WTC11 (cell line): ENCODE measurements at regions not wholly inside any gene's neighbourhood (a gene's known extent, or its start where the extent isn't known, plus 50 kb on each side); places are given as distances from the start of the nearest gene placed in this dataset.

ENCODE experiments used
- ATAC-seq: fragments of 200-7000 bp; cut with Tn5 transposase; 2 replicates; pipeline ENCODE4 v1.10.0; 2021; ENCODE audit warnings: mild to moderate bottlenecking, moderate library complexity
- CTCF ChIA-PET: fragments of 300-600 bp; sonication (Branson Sonifier 250); formaldehyde crosslinking; loops from one replicate; lab custom pipeline; 2021; ENCODE audit warnings: antibody characterized with exemption; lab: Charles Lee
- POLR2A ChIA-PET: fragments of 350-600 bp; sonication (Branson Sonifier 250); formaldehyde crosslinking; loops from one replicate; lab custom pipeline; 2021; ENCODE audit warnings: antibody characterized with exemption; lab: Charles Lee
- DNase-seq: peaks from one replicate; pipeline ENCODE4 v3.0.0; 2021; ENCODE audit warnings: low spot score
- H3K27ac Mint-ChIP-seq: 2 replicates; pipeline ENCODE4 v1.8.0; 2021; ENCODE audit warnings: mixed read lengths
- H3K27me3 Mint-ChIP-seq: 2 replicates; pipeline ENCODE4 v1.8.0; 2021; ENCODE audit warnings: low read depth, mild to moderate bottlenecking, moderate library complexity, mixed read lengths
- H3K36me3 Mint-ChIP-seq: 2 replicates; pipeline ENCODE4 v1.8.0; 2021; ENCODE audit warnings: mixed read lengths
- H3K4me1 Mint-ChIP-seq: 2 replicates; pipeline ENCODE4 v1.8.0; 2022; ENCODE audit warnings: mixed read lengths
- H3K4me3 Mint-ChIP-seq: 2 replicates; pipeline ENCODE4 v1.8.0; 2021; ENCODE audit warnings: mild to moderate bottlenecking, moderate library complexity, mixed read lengths
- H3K9me3 Mint-ChIP-seq: 2 replicates; pipeline ENCODE4 v1.8.0; 2021; ENCODE audit warnings: mixed read lengths
- ATF3 ChIP-seq: sonication (generic); formaldehyde crosslinking; conservative IDR thresholded peaks from 2 replicates; pipeline ENCODE4 v1.8.1; 2022; ENCODE audit warnings: mild to moderate bottlenecking, missing genetic modification reagents
- E2F1 ChIP-seq: sonication (generic); formaldehyde crosslinking; IDR thresholded peaks from 2 replicates; pipeline ENCODE4 v1.8.0; 2022; ENCODE audit warnings: mild to moderate bottlenecking, missing genetic modification reagents
- ELF4 ChIP-seq: sonication (generic); formaldehyde crosslinking; IDR thresholded peaks from 2 replicates; pipeline ENCODE4 v1.8.1; 2022; ENCODE audit warnings: low read depth, mild to moderate bottlenecking, moderate library complexity, missing genetic modification reagents
- FOXJ3 ChIP-seq: sonication (generic); formaldehyde crosslinking; IDR thresholded peaks from 2 replicates; pipeline ENCODE4 v1.9.0; 2021; ENCODE audit warnings: missing genetic modification reagents, mild to moderate bottlenecking, borderline replicate concordance
- HMGXB4 ChIP-seq: sonication (generic); formaldehyde crosslinking; IDR thresholded peaks from 2 replicates; pipeline ENCODE4 v1.8.1; 2023; ENCODE audit warnings: mild to moderate bottlenecking, moderate library complexity, missing genetic modification reagents
- JAZF1 ChIP-seq: fragments of 250-450 bp; sonication (Bioruptor Pico); IDR thresholded peaks from 2 replicates; pipeline ENCODE4 v1.9.0; 2021; ENCODE audit warnings: moderate library complexity, mild to moderate bottlenecking, inconsistent platforms
- MYBL2 ChIP-seq: sonication (generic); formaldehyde crosslinking; IDR thresholded peaks from 2 replicates; pipeline ENCODE4 v1.8.1; 2023; ENCODE audit warnings: mild to moderate bottlenecking, moderate library complexity, missing genetic modification reagents
- NFYB ChIP-seq: sonication (generic); formaldehyde crosslinking; conservative IDR thresholded peaks from 2 replicates; pipeline ENCODE4 v1.8.0; 2022; ENCODE audit warnings: low read depth, missing genetic modification reagents
- NR1H2 ChIP-seq: sonication (generic); formaldehyde crosslinking; IDR thresholded peaks from 2 replicates; pipeline ENCODE4 v1.9.0; 2021; ENCODE audit warnings: mild to moderate bottlenecking, moderate library complexity, missing genetic modification reagents
- NR2C2 ChIP-seq: sonication (generic); formaldehyde crosslinking; IDR thresholded peaks from 2 replicates; pipeline ENCODE4 v1.8.0; 2022; ENCODE audit warnings: mild to moderate bottlenecking, missing genetic modification reagents
- OVOL2 ChIP-seq: fragments of 250-450 bp; sonication (Bioruptor Pico); IDR thresholded peaks from 2 replicates; pipeline ENCODE4 v1.9.0; 2021; ENCODE audit warnings: mild to moderate bottlenecking, borderline replicate concordance
- PRRX2 ChIP-seq: fragments of 250-450 bp; sonication (Bioruptor Pico); IDR thresholded peaks from 2 replicates; pipeline ENCODE4 v1.8.0; 2021; ENCODE audit warnings: mild to moderate bottlenecking
- RORB ChIP-seq: fragments of 250-450 bp; sonication (Bioruptor Pico); IDR thresholded peaks from 2 replicates; pipeline ENCODE4 v1.9.0; 2021; ENCODE audit warnings: mild to moderate bottlenecking
- ZMAT4 ChIP-seq: fragments of 250-450 bp; sonication (Bioruptor Pico); IDR thresholded peaks from 2 replicates; pipeline ENCODE4 v1.9.0; 2021; ENCODE audit warnings: mild to moderate bottlenecking
- ZNF416 ChIP-seq: fragments of 250-450 bp; sonication (Bioruptor Pico); IDR thresholded peaks from 2 replicates; pipeline ENCODE4 v1.9.0; 2021; ENCODE audit warnings: mild to moderate bottlenecking, inconsistent platforms
- ZNF532 ChIP-seq: fragments of 250-450 bp; sonication (Bioruptor Pico); IDR thresholded peaks from 2 replicates; pipeline ENCODE4 v1.9.0; 2021; ENCODE audit warnings: mild to moderate bottlenecking, borderline replicate concordance
- ZNF671 ChIP-seq: fragments of 250-450 bp; sonication (Bioruptor Pico); IDR thresholded peaks from 2 replicates; pipeline ENCODE4 v1.8.0; 2021; ENCODE audit warnings: mild to moderate bottlenecking
- TF ChIP-seq, protein P1 (sequence below): sonication (generic); formaldehyde crosslinking; IDR thresholded peaks from 2 replicates; pipeline ENCODE4 v1.8.1; 2023; ENCODE audit warnings: mild to moderate bottlenecking, missing genetic modification reagents, borderline replicate concordance
- TF ChIP-seq, protein P2 (sequence below): fragments of 250-450 bp; sonication (Bioruptor Pico); IDR thresholded peaks from 2 replicates; pipeline ENCODE4 v1.9.0; 2021; ENCODE audit warnings: moderate library complexity, mild to moderate bottlenecking, inconsistent platforms, borderline replicate concordance
- TF ChIP-seq, protein P3 (sequence below): sonication (generic); formaldehyde crosslinking; IDR thresholded peaks from 2 replicates; pipeline ENCODE4 v1.8.1; 2022; ENCODE audit warnings: mild to moderate bottlenecking, moderate library complexity, missing genetic modification reagents
- TF ChIP-seq, protein P4 (sequence below): sonication (generic); formaldehyde crosslinking; IDR thresholded peaks from 2 replicates; pipeline ENCODE4 v1.8.0; 2022; ENCODE audit warnings: mild to moderate bottlenecking, missing genetic modification reagents

GRCh38 chr20:57871237-57871632, 161.4 kb upstream of the PMEPA1 start (continued):
- TF ChIP-seq, protein P1, sequence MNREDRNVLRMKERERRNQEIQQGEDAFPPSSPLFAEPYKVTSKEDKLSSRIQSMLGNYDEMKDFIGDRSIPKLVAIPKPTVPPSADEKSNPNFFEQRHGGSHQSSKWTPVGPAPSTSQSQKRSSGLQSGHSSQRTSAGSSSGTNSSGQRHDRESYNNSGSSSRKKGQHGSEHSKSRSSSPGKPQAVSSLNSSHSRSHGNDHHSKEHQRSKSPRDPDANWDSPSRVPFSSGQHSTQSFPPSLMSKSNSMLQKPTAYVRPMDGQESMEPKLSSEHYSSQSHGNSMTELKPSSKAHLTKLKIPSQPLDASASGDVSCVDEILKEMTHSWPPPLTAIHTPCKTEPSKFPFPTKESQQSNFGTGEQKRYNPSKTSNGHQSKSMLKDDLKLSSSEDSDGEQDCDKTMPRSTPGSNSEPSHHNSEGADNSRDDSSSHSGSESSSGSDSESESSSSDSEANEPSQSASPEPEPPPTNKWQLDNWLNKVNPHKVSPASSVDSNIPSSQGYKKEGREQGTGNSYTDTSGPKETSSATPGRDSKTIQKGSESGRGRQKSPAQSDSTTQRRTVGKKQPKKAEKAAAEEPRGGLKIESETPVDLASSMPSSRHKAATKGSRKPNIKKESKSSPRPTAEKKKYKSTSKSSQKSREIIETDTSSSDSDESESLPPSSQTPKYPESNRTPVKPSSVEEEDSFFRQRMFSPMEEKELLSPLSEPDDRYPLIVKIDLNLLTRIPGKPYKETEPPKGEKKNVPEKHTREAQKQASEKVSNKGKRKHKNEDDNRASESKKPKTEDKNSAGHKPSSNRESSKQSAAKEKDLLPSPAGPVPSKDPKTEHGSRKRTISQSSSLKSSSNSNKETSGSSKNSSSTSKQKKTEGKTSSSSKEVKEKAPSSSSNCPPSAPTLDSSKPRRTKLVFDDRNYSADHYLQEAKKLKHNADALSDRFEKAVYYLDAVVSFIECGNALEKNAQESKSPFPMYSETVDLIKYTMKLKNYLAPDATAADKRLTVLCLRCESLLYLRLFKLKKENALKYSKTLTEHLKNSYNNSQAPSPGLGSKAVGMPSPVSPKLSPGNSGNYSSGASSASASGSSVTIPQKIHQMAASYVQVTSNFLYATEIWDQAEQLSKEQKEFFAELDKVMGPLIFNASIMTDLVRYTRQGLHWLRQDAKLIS (CRISPR knock-in tag), result no peak

GRCh38 chr20:57870597-57871236, 160.9 kb upstream of the PMEPA1 start:
- DNase-seq, result no peak
- H3K27ac Mint-ChIP-seq, result no peak overlapping the region
- TF ChIP-seq HMGXB4 (CRISPR knock-in tag) (no peak), NFYB (CRISPR knock-in tag) (no peak), ZNF671 (CRISPR knock-in tag) (no peak), NR1H2 (no peak), RORB (CRISPR knock-in tag) (no peak), ELF4 (no peak), ZNF532 (CRISPR knock-in tag) (no peak), ZMAT4 (CRISPR knock-in tag) (no peak), PRRX2 (no peak), ZNF416 (CRISPR knock-in tag) (no peak), MYBL2 (no peak), NR2C2 (CRISPR knock-in tag) (no peak), JAZF1 (CRISPR knock-in tag) (no peak), ATF3 (no peak), E2F1 (no peak), OVOL2 (CRISPR knock-in tag) (no peak), FOXJ3 (no peak)
- TF ChIP-seq, protein P2, sequence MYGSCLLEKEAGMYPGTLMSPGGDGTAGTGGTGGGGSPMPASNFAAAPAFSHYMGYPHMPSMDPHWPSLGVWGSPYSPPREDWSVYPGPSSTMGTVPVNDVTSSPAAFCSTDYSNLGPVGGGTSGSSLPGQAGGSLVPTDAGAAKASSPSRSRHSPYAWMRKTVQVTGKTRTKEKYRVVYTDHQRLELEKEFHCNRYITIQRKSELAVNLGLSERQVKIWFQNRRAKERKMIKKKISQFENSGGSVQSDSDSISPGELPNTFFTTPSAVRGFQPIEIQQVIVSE (CRISPR knock-in tag), result no peak
- TF ChIP-seq, protein P3, sequence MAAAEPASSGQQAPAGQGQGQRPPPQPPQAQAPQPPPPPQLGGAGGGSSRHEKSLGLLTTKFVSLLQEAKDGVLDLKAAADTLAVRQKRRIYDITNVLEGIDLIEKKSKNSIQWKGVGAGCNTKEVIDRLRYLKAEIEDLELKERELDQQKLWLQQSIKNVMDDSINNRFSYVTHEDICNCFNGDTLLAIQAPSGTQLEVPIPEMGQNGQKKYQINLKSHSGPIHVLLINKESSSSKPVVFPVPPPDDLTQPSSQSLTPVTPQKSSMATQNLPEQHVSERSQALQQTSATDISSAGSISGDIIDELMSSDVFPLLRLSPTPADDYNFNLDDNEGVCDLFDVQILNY (CRISPR knock-in tag), result no peak
- TF ChIP-seq, protein P4, sequence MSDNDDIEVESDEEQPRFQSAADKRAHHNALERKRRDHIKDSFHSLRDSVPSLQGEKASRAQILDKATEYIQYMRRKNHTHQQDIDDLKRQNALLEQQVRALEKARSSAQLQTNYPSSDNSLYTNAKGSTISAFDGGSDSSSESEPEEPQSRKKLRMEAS (CRISPR knock-in tag), result no peak
- H3K27me3 Mint-ChIP-seq, result no peaks in the 10 kb centered on the region
- H3K4me3 Mint-ChIP-seq, result no peak overlapping the region
- ATAC-seq, result no peak
- ChIA-PET CTCF (no interaction called here), POLR2A (no interaction called here)
- H3K4me1 Mint-ChIP-seq, result peaks cover 23% of the 10 kb centered on the region
- no peaks in the 10 kb centered on the region for H3K9me3 Mint-ChIP-seq
- no peaks in the 10 kb centered on the region for H3K36me3 Mint-ChIP-seq
